GM10248 (cell line): ENCODE measurements at regions not wholly inside any gene's neighbourhood (a gene's known extent, or its start where the extent isn't known, plus 50 kb on each side); places are given as distances from the start of the nearest gene placed in this dataset.

Experiments used
- CTCF ChIA-PET: fragments of 300-600 bp; sonication (Branson Sonifier 250); formaldehyde crosslinking; extraction: SDS; loops from one replicate; lab custom pipeline; 2021; ENCODE audit warnings: antibody characterized with exemption; lab: Yijun Ruan, JAX
- POLR2A ChIA-PET: fragments of 350-650 bp; sonication (Branson Sonifier 250); formaldehyde crosslinking; extraction: SDS; loops from one replicate; lab custom pipeline; 2020; ENCODE audit warnings: antibody characterized with exemption; lab: Yijun Ruan, JAX
- DNase-seq: peaks from one replicate; pipeline ENCODE4 v3.0.0; 2012; ENCODE audit errors: extremely low spot score
- TF ChIP-seq, protein P1 (sequence below): IDR thresholded peaks from 2 replicates; pipeline ENCODE4 v1.5.1; 2012; ENCODE audit warnings: mild to moderate bottlenecking, low read depth; ENCODE audit errors: extremely low read depth, missing control alignments, control extremely low read depth

DNA sequence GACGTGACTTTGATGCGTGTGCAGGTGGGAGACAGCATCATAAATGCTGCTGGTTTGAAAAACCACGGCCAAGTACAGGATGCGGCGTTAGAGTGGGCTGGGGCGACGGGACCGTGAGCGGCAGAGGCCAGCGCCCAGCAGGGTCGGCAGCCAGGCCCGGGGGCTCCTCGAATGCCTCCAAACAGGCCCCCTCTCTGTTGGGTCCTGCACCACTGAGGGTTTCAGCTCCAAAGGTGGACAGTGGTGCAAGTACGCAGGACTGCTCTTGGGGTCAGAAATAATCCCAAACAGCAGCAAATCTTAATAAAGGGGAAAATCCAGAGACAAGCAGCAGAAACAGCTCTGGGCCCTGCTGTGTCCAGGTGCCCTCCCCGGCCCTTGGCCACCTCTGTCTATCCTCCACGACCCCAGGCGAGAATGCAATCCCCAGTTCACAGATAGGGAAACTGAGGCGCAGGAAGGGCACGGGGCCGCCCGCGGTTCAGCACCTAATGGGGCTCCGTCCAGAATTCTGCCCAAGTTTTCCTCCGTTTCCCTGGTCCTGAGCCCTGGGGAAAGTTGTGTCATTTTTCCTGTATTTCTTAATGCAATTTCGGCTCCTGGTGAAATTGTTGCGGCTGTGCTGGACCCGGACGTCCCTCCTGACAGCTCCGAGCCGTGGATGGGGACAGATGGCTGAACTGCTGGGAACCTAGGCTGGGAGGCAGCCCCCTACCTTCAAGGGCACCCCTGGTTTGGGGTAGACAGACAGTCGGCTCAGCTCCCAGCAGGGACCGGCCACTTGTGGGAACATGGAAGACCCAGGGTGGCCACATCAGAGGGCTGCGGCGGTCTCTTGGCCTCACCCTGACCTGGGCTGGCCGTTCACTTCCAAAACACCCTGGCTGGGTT lies 97.4 kb downstream of the FOXL3 start:
- TF ChIP-seq, protein P1, sequence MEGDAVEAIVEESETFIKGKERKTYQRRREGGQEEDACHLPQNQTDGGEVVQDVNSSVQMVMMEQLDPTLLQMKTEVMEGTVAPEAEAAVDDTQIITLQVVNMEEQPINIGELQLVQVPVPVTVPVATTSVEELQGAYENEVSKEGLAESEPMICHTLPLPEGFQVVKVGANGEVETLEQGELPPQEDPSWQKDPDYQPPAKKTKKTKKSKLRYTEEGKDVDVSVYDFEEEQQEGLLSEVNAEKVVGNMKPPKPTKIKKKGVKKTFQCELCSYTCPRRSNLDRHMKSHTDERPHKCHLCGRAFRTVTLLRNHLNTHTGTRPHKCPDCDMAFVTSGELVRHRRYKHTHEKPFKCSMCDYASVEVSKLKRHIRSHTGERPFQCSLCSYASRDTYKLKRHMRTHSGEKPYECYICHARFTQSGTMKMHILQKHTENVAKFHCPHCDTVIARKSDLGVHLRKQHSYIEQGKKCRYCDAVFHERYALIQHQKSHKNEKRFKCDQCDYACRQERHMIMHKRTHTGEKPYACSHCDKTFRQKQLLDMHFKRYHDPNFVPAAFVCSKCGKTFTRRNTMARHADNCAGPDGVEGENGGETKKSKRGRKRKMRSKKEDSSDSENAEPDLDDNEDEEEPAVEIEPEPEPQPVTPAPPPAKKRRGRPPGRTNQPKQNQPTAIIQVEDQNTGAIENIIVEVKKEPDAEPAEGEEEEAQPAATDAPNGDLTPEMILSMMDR = no peak
- no peak for DNase-seq
- ChIA-PET CTCF (no interaction called here), POLR2A (no interaction called here)

DNA sequence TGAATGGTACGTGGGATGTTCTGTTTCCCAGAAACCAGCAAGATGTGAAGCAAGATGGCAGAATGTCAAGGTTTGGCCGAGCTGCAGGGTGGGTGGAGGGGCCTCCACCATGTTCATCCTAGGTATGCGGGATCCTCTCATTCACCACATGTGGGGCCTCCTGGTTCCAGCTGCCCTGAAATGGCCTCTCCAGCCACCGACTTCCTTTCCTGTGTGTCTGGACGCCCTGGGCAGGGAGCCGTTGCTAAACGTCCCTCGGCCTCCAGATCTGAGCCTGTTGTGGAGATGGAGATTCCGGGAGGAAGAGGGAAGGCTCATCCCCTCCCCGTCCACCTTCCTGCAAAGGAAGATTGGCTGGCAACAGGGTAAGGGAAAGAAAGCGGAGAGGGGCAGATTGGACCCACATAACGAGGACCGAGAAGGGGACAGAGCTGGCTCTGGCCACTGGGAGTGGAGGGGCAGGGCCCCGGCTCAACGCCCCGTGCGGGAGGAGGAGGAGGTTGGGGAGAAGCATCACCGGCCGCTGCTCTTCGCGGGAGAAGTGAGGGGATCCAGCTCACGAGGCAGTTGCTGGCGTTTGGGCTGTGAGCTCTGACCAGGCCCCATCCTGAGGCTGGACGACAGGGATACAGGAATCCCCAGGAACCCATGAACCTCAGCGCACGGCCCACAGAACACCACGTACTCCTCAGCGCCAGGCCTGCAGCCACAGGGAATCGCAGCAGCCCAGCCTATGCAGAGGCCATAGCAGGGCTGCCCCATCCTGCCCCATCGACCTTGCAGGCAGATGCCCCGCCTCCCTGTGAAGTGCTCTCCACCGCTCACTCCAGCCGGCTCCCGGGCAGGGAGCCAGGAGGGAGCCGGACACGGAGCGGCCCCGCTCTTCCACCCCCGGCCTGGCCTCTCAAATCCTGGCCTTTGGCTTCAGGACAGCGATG lies 98.3 kb downstream of the FOXL3 start:
- POLR2A ChIA-PET = no interaction called here
- TF ChIP-seq, protein P1 = no peak
- CTCF ChIA-PET = no interaction called here
- no peak for DNase-seq

DNA sequence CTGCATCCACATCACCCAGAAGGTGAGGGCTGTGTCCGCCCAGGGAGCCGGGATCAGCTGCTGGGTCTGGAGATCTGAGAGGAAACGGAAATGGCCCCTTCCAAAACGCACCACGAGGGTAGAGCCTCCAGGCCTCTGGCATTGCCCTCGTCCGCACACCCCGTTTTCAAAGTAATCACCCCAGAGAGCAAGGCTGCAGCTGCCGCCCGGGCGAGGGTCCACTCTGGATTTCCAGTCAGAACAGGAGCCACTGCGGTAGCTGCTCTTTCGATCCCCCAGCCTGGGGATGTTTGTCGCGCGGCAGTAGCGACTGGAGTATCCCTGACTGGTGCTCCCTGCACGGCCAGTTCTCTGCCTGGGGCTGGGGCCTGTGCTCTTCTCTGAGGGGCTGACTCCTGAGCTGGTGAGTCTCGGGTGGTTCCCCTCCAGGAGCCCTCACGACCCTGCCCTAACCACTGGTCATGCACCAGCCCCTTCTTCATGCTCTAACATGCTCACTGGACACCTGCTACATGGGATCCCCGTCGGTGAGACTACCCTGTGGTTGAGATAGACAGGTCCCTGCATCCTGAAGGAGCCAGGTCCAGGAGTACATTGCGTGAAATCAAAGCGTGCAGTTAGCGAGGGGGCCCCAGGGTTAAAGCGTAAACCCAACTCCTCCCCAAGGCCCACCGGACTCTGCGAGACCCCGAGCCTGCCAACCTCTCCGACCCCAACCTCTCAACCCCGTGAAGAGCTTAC lies 99.2 kb downstream of the FOXL3 start:
- TF ChIP-seq, protein P1 = no peak
- ChIA-PET CTCF (no interaction called here), POLR2A (no interaction called here)
- DNase-seq = no peak

DNA sequence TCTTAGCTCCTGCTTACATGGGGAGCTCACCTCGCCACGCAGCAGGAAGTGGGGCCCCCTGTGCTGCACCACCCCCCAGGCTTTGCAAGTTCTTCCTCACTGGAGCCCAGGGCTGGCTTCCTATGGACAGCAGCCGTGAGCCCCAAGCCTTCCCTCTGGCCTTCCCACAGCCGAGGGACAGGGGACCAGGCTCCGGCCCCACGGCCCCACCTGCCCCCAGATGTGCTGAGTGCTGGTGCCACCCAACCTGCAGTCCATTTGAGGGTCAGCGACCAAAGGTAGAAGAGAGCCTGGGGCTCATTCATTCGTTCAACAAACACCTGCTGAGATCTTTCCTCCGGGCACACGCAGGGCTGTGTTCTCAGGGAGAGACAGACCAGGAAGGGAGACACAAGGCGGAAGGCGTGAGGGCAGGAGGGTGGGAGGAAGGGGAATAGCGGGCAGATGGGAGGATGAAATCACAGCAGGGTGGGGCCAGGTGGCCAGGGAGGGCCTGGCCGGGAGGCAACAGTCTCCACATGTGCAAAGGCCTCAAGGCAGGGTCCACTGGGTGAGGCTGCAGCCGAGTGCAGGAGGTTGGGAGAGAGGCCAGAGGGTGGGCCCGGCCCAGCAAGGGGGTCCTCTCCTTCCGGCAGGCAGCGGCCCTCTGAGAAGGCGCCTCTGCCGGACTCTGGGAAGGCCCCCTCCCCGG lies 100.1 kb downstream of the FOXL3 start:
- CTCF ChIA-PET = no interaction called here
- POLR2A ChIA-PET = no interaction called here
- TF ChIP-seq, protein P1 = no peak
- no peak for DNase-seq

DNA sequence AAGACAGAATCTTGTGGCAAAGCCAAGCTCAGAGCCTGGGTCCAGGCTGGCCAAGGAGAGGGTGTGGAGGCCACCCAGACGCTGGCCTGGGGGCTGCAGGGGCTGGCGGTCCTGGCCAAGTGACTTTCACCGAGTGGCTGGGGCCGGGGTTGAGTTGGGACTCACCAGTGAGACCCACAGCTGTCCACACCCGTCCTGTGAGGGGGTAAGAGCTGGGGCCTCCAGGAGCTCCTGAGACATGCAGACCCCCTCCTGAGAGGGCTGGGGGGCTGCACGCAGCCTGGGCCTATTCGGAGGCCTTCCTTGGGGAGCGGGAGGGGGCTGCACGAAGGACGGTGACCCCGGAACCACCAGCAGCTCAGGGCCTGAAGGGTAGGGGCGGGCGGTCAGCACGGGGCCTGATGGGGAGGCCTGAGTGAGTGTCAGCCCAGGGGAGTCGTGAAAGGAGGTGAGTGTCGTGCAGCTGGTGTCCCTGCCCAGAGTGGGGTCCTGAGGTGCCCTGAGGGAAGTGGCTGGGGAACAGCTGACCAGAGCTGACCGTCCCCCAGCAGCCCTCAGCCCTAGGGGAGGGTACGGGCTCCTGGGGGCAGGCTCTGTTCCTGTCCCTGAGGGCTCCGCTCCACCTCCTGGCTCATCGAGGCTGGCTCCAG lies 100.9 kb downstream of the FOXL3 start:
- TF ChIP-seq, protein P1 = no peak
- no peak for DNase-seq
- ChIA-PET CTCF (no interaction called here), POLR2A (no interaction called here)
